Left ventricle myocardium inferior (tissue), 1 donor: ENCODE measurements at regions not wholly inside any gene's neighbourhood (a gene's known extent, or its start where the extent isn't known, plus 50 kb on each side); places are given as distances from the start of the nearest gene placed in this dataset.
"Not testable (repeated sequence)": the region's sequence is repeated elsewhere in the genome, so short reads cannot be mapped to it uniquely, and the experiment has no call there.

ENCODE experiments used
- DNase-seq: peaks from one replicate; pipeline ENCODE4 v3.0.0-alpha.2; 2020
- H3K27ac ChIP-seq: fragments of 200-600 bp; replicated peaks from 2 replicates; pipeline ENCODE4 v1.8.0; 2021
- H3K27me3 ChIP-seq: fragments of 200-600 bp; 2 replicates; pipeline ENCODE4 v1.8.0; 2021; ENCODE audit warnings: low read depth
- H3K36me3 ChIP-seq: fragments of 200-600 bp; 2 replicates; pipeline ENCODE4 v1.8.0; 2021
- H3K4me1 ChIP-seq: fragments of 200-600 bp; 2 replicates; pipeline ENCODE4 v1.8.0; 2021
- H3K4me3 ChIP-seq: fragments of 200-600 bp; 2 replicates; pipeline ENCODE4 v1.8.0; 2021; ENCODE audit warnings: mild to moderate bottlenecking, moderate library complexity
- H3K9me3 ChIP-seq: fragments of 200-600 bp; replicated peaks from 2 replicates; pipeline ENCODE4 v1.8.0; 2021
- CTCF ChIP-seq: fragments of 200-600 bp; IDR thresholded peaks from 2 replicates; pipeline ENCODE4 v1.8.0; 2021; ENCODE audit warnings: antibody characterized with exemption, mild to moderate bottlenecking, borderline replicate concordance
- intact Hi-C: fragments of 100-400 bp; cut with micrococcal nuclease; formaldehyde crosslinking; loops from one replicate; pipeline ENCODE4 v1.11.0; 2022
- donor health status: DM: no; HTN: yes; CAD: no; lungs with severe emphysema.

GRCh38 chr18:43982582-43982981 is 698.1 kb upstream of the SETBP1 start:
- DNase-seq = no peak
- Histone ChIP-seq H3K4me3 (no peak overlapping the region), H3K4me1 (no peaks in the 10 kb centered on the region), H3K27me3 (no peaks in the 10 kb centered on the region), H3K9me3 (no peaks in the 10 kb centered on the region), H3K36me3 (no peaks in the 10 kb centered on the region), H3K27ac (no peak overlapping the region)
- no peak for TF ChIP-seq CTCF
- intact Hi-C loops = no loop called here

GRCh38 chr18:43987061-43987460 is 693.6 kb upstream of the SETBP1 start:
- intact Hi-C loops, H3K36me3 ChIP-seq, DNase-seq, H3K27ac ChIP-seq, H3K4me1 ChIP-seq, H3K27me3 ChIP-seq, H3K4me3 ChIP-seq: not testable (repeated sequence)
- peaks cover 19% of the 10 kb centered on the region for H3K9me3 ChIP-seq

GRCh38 chr18:43992741-43993140 is 687.9 kb upstream of the SETBP1 start:
- no peak overlapping the region for H3K4me3 ChIP-seq
- H3K4me1 ChIP-seq = no peaks in the 10 kb centered on the region
- no peak overlapping the region for H3K27ac ChIP-seq
- intact Hi-C loops = no loop called here
- TF ChIP-seq CTCF = no peak
- no peaks in the 10 kb centered on the region for H3K27me3 ChIP-seq
- no peak for DNase-seq
- H3K9me3 ChIP-seq = peaks cover 19% of the 10 kb centered on the region
- no peaks in the 10 kb centered on the region for H3K36me3 ChIP-seq

- intact Hi-C loops = no loop called here
- H3K4me3 ChIP-seq = no peak overlapping the region
- H3K4me1 ChIP-seq = no peaks in the 10 kb centered on the region
- no peak for TF ChIP-seq CTCF
- no peaks in the 10 kb centered on the region for H3K36me3 ChIP-seq
- no peaks in the 10 kb centered on the region for H3K27me3 ChIP-seq
- no peak for DNase-seq
- no peak overlapping the region for H3K27ac ChIP-seq
- peaks cover 9% of the 10 kb centered on the region for H3K9me3 ChIP-seq
Observed at GRCh38 chr18:43994381-43994780, 686.3 kb upstream of the SETBP1 start.

GRCh38 chr18:44013871-44014270 is 666.8 kb upstream of the SETBP1 start:
- peaks cover 5% of the 10 kb centered on the region for H3K9me3 ChIP-seq
- no peaks in the 10 kb centered on the region for H3K27me3 ChIP-seq
- TF ChIP-seq CTCF = no peak
- intact Hi-C loops = no loop called here
- H3K4me3 ChIP-seq = no peak overlapping the region
- no peak for DNase-seq
- no peaks in the 10 kb centered on the region for H3K36me3 ChIP-seq
- no peaks in the 10 kb centered on the region for H3K4me1 ChIP-seq
- no peak overlapping the region for H3K27ac ChIP-seq

GRCh38 chr18:44025421-44025820 is 655.3 kb upstream of the SETBP1 start:
- Histone ChIP-seq H3K27ac (no peak overlapping the region), H3K36me3 (no peaks in the 10 kb centered on the region), H3K4me3 (no peak overlapping the region), H3K9me3 (peaks cover 6% of the 10 kb centered on the region), H3K4me1 (peaks cover 8% of the 10 kb centered on the region), H3K27me3 (no peaks in the 10 kb centered on the region)
- no peak for TF ChIP-seq CTCF
- intact Hi-C loops = no loop called here
- no peak for DNase-seq
